Endothelial cell of umbilical vein (primary cell): ENCODE measurements at regions not wholly inside any gene's neighbourhood (a gene's known extent, or its start where the extent isn't known, plus 50 kb on each side); places are given as distances from the start of the nearest gene placed in this dataset.
A peak's percentile ranks its signal among the peaks of the same experiment; 100 is the strongest.

ENCODE experiments used
- BruUV-seq: library from RNA; stranded (reverse); fragments of 400-500 nt; replicated peaks from 2 replicates; lab custom pipeline; 2021; lab: Mats Ljungman, UMichigan
- CTCF ChIA-PET: fragments of 300-600, 350-600 bp; sonication (Branson Sonifier 250); formaldehyde crosslinking; loops from one replicate; lab custom pipeline; 2021; ENCODE audit warnings: antibody characterized with exemption, inconsistent platforms; lab: Charles Lee
- POLR2A ChIA-PET: fragments of 300-600, 350-600 bp; sonication (Branson Sonifier 250); formaldehyde crosslinking; loops from one replicate; lab custom pipeline; 2021; ENCODE audit warnings: antibody characterized with exemption, inconsistent platforms; lab: Charles Lee
- DNase-seq: peaks from one replicate; pipeline ENCODE4 v3.0.0-alpha.2; 2011; ENCODE audit warnings: low read depth, low spot score
- FAIRE-seq: peaks from 2 replicates; lab custom pipeline; 2011; peaks lifted over from hg19 to GRCh38; lab: Jason Lieb, UNC
- H2AFZ ChIP-seq: 2 replicates; pipeline ENCODE4 v1.6.0; 2012; ENCODE audit warnings: low read depth, low read length, control low read depth, inconsistent platforms
- H3K27ac ChIP-seq: 2 replicates; pipeline ENCODE4 v1.5.1; 2011; ENCODE audit warnings: low read depth, mild to moderate bottlenecking, control low read depth, low read length, moderate library complexity; ENCODE audit not compliant: insufficient read depth
- H3K27me3 ChIP-seq, 2 experiments: 2 replicates each; pipeline versions ENCODE4 v1.6.0 to v1.6.1; 2011; ENCODE audit warnings: low read length in 2 of 2, mixed read lengths in 1 of 2; ENCODE audit not compliant: control insufficient read depth in 2 of 2, insufficient read depth in 2 of 2
- H3K36me3 ChIP-seq, 2 experiments: 2 replicates in 1 of 2; 3 replicates in 1 of 2; pipeline ENCODE4 v1.5.1; 2011; ENCODE audit warnings: low read length in 2 of 2, mild to moderate bottlenecking in 1 of 2, moderate library complexity in 1 of 2; ENCODE audit not compliant: control insufficient read depth in 2 of 2, insufficient read depth in 2 of 2; ENCODE audit errors: extremely low read depth in 1 of 2
- H3K4me1 ChIP-seq: 3 replicates; pipeline ENCODE4 v1.5.1; 2011; ENCODE audit warnings: mild to moderate bottlenecking, low read length; ENCODE audit not compliant: control insufficient read depth, insufficient read depth; ENCODE audit errors: extremely low read depth
- H3K4me2 ChIP-seq: 2 replicates; pipeline ENCODE4 v1.6.1; 2011; ENCODE audit warnings: low read length, control low read depth, mixed read lengths; ENCODE audit not compliant: insufficient read depth
- H3K4me3 ChIP-seq, 3 experiments: fragments of 200-600 bp in 1 of 3; sonication (generic), shearing (Covaris generic) in 1 of 3; replicated peaks in 1 of 3; 2 replicates each; pipeline ENCODE4 v1.5.1; 2011 to 2016; ENCODE audit warnings: control low read depth in 3 of 3, low read length in 3 of 3, mild to moderate bottlenecking in 2 of 3, inconsistent platforms in 1 of 3, low read depth in 1 of 3, moderate library complexity in 1 of 3; ENCODE audit not compliant: insufficient read depth in 1 of 3
- H3K79me2 ChIP-seq: 2 replicates; pipeline ENCODE4 v1.6.0; 2012; ENCODE audit warnings: low read length, inconsistent platforms; ENCODE audit not compliant: control insufficient read depth, insufficient read depth
- H3K9ac ChIP-seq: replicated peaks from 2 replicates; pipeline ENCODE3; 2011; ENCODE audit warnings: low read length, control low read depth; ENCODE audit not compliant: insufficient read depth; ENCODE audit errors: extremely low read depth
- H3K9me1 ChIP-seq: replicated peaks from 3 replicates; pipeline ENCODE4 v1.6.0; 2011; ENCODE audit warnings: mild to moderate bottlenecking, low read length; ENCODE audit not compliant: control insufficient read depth, insufficient read depth; ENCODE audit errors: extremely low read depth
- H3K9me3 ChIP-seq: replicated peaks from 2 replicates; pipeline ENCODE4 v1.5.1; 2012; ENCODE audit warnings: low read length, inconsistent platforms; ENCODE audit not compliant: control insufficient read depth, insufficient read depth
- H4K20me1 ChIP-seq: replicated peaks from 2 replicates; pipeline ENCODE3; 2011; ENCODE audit warnings: mild to moderate bottlenecking, low read length; ENCODE audit not compliant: control insufficient read depth, insufficient read depth; ENCODE audit errors: extremely low read depth
- CTCF ChIP-seq, 2 donors: IDR thresholded peaks; 1 replicate in 1 of 2; 2 replicates in 1 of 2; pipeline ENCODE4 v1.5.1; 2011; ENCODE audit warnings: low read length in 2 of 2, mild to moderate bottlenecking in 2 of 2, moderate library complexity in 2 of 2, control low read depth in 1 of 2, inconsistent platforms in 1 of 2, low read depth in 1 of 2; ENCODE audit not compliant: insufficient read depth in 1 of 2; ENCODE audit errors: extremely low read depth in 1 of 2
- EZH2 ChIP-seq: IDR thresholded peaks from 2 replicates; pipeline ENCODE4 v1.6.1; 2012; ENCODE audit warnings: borderline replicate concordance, low read depth, mild to moderate bottlenecking, moderate library complexity, low read length, inconsistent platforms; ENCODE audit not compliant: severe bottlenecking
- FOS ChIP-seq: IDR thresholded peaks from 2 replicates; pipeline ENCODE4 v1.6.1; 2011; ENCODE audit warnings: mild to moderate bottlenecking, low read length, moderate library complexity, borderline replicate concordance; ENCODE audit not compliant: insufficient read depth
- GATA2 ChIP-seq: IDR thresholded peaks from 2 replicates; pipeline ENCODE4 v1.7.0; 2011; ENCODE audit warnings: low read depth, mild to moderate bottlenecking, moderate library complexity, mixed read lengths, low read length; ENCODE audit not compliant: insufficient read length, insufficient read depth
- JUN ChIP-seq: IDR thresholded peaks from 2 replicates; pipeline ENCODE4 v1.6.1; 2011; ENCODE audit warnings: borderline replicate concordance, low read depth; ENCODE audit not compliant: insufficient read length, insufficient read depth
- MYC ChIP-seq: IDR thresholded peaks from one replicate; pipeline ENCODE4 v1.6.1; 2011; ENCODE audit warnings: mild to moderate bottlenecking, low read depth, low read length
- POLR2A ChIP-seq: IDR thresholded peaks from 2 replicates; pipeline ENCODE4 v1.6.1; 2012; ENCODE audit warnings: low read depth, mild to moderate bottlenecking, control low read depth, low read length
- POLR2AphosphoS5 ChIP-seq: IDR thresholded peaks from 2 replicates; pipeline ENCODE4 v1.6.1; 2012; ENCODE audit warnings: low read depth, mild to moderate bottlenecking, control low read depth, low read length, moderate library complexity; ENCODE audit not compliant: insufficient read depth
- dilution Hi-C: fragments of 300-500 bp; cut with MboI; formaldehyde crosslinking; loops from one replicate; pipeline ENCODE4 v1.15.0; 2019; ENCODE audit warnings: low sequenced_read_pairs; ENCODE audit not compliant: extremely low pct_ligation_motif_present
- intact Hi-C: fragments of 100-400 bp; cut with micrococcal nuclease; formaldehyde crosslinking; loops from one replicate; pipeline ENCODE4 v1.10.0; 2022
- TF ChIP-seq, protein P1 (sequence below): IDR thresholded peaks from 2 replicates; pipeline ENCODE4 v1.6.1; 2011; ENCODE audit not compliant: insufficient read depth, insufficient read length

DNA sequence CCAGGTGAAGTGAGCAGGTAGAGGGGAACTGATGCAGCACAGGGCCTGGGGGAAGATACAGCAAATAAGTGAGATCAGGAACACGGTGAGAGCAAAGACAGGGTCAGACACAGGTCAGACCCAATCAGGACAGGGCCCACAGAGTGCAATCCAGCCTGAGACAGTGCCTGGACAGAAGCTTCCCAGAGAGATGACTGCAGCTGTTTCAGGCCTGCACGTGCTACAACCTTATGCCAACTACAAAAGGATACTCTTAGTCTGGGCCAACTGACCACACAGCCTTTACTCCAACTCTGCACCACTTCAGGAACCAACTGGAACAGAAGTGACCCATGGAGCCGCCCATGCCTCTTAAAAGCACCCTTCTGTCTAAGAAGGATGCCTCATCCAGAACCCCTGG, 228.0 kb downstream of the TOMM20 start:
- Histone ChIP-seq H3K36me3 (no peaks in the 10 kb centered on the region), H3K4me1 (peaks cover 15% of the 10 kb centered on the region), H3K9me3 (no peaks in the 10 kb centered on the region), H3K9me1 (no peaks in the 10 kb centered on the region), H2AFZ (no peak overlapping the region), H3K79me2 (no peaks in the 10 kb centered on the region), H3K4me3 (no peak overlapping the region), H4K20me1 (no peaks in the 10 kb centered on the region), H3K9ac (no peak overlapping the region), H3K4me2 (no peak overlapping the region), H3K27me3 (no peaks in the 10 kb centered on the region), H3K27ac (no peak overlapping the region)
- intact Hi-C loops, result no loop called here
- no peak for TF ChIP-seq POLR2AphosphoS5
- TF ChIP-seq, protein P1, sequence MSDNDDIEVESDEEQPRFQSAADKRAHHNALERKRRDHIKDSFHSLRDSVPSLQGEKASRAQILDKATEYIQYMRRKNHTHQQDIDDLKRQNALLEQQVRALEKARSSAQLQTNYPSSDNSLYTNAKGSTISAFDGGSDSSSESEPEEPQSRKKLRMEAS, result no peak
- ChIA-PET POLR2A (no interaction called here), CTCF (no interaction called here)
- dilution Hi-C loops, result no loop called here
- DNase-seq (no peak), FAIRE-seq (no peak)
- BruUV-seq, result no TSS peak

DNA sequence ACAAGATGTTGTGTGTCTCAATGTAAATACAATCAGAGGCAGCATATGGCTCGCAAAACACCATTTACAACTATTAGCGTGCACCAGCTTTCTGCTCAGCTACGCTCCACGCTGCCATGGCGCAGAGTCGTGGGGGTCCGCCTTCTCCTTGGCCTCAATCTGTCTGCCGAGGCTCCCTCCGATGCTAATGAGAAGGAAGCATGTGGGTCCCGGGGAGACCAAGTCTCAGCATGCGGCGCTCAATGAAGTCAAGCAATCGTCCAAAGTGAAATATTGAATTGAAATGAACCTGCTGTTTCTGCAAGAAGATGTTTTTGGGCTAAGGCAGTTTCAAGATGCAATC, 228.9 kb downstream of the TOMM20 start:
- intact Hi-C loops (no loop called here), dilution Hi-C loops (no loop called here)
- Histone ChIP-seq H3K36me3 (no peaks in the 10 kb centered on the region), H3K4me2 (no peak overlapping the region), H4K20me1 (no peaks in the 10 kb centered on the region), H3K27ac (no peak overlapping the region), H3K9ac (no peak overlapping the region), H3K27me3 (no peaks in the 10 kb centered on the region), H3K4me3 (no peak overlapping the region), H2AFZ (peak overlapping the region; percentile 32), H3K4me1 (peaks cover 17% of the 10 kb centered on the region), H3K9me1 (no peaks in the 10 kb centered on the region), H3K79me2 (no peaks in the 10 kb centered on the region), H3K9me3 (no peaks in the 10 kb centered on the region)
- no peak for FAIRE-seq
- CTCF ChIA-PET, result no interaction called here
- POLR2A ChIA-PET, result no interaction called here
- no peak for DNase-seq
- no TSS peak for BruUV-seq
- TF ChIP-seq GATA2 (no peak), POLR2AphosphoS5 (no peak), JUN (no peak), POLR2A (no peak), FOS (no peak), CTCF (IDR thresholded peaks at IDR 0.05; ENCODE audit: extremely low read depth in 1 of 2, insufficient read depth in 1 of 2, low read depth in 1 of 2, low read length in 2 of 2) (no peak), EZH2 (no peak), MYC (no peak)
- TF ChIP-seq, protein P1, result no peak
